Lower leg skin (tissue), 3 donors: ENCODE measurements at regions not wholly inside any gene's neighbourhood (a gene's known extent, or its start where the extent isn't known, plus 50 kb on each side); places are given as distances from the start of the nearest gene placed in this dataset.

Experiments
- POLR2A ChIP-seq, 2 donors: fragments of 450-650 bp; IDR thresholded peaks; one replicate each; pipeline ENCODE4 v1.6.1; 2016 to 2017; ENCODE audit warnings: antibody characterized with exemption in 2 of 2, mild to moderate bottlenecking in 1 of 2, moderate library complexity in 1 of 2
- TF ChIP-seq, protein P1 (sequence below), 3 donors: fragments of 450-650 bp; IDR thresholded peaks; one replicate each; pipeline ENCODE4 v1.5.1; 2016; ENCODE audit warnings: antibody characterized with exemption in 3 of 3, mild to moderate bottlenecking in 3 of 3, moderate library complexity in 2 of 3

DNA sequence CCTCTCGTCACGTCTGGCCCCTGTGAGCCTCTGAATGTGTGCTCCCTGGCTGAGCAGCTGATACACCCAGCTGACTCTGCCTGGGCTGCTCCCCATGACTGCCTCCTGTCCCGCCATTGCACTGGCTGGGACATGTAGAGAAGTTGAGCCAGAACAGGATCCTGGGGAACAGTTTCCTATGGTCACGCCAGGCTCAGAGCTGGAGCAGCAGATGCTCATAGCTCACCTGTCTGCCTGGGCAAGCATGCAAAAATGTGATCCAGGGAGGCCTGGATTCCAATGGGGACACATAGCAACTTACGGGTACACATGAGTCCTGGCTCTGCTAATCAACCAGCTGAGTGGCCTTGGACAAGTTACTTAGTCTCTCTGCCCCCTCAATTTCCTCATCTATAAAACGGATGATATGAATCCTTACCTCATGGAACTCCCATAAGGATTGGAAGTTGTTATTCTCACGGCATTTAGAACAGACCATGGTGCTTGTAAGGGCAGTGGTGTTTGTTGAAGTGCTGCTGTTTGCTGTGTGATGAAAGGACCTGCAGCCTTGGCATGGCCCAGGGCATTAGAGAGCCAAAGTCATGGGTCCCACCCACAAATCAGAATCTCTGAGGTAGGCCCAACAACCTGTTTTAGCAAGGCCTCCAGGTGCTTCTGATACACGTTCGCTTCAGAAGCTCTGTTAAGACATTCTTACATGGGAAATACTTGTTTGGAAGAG lies 150.3 kb upstream of the VANGL1 start:
- TF ChIP-seq, protein P1, sequence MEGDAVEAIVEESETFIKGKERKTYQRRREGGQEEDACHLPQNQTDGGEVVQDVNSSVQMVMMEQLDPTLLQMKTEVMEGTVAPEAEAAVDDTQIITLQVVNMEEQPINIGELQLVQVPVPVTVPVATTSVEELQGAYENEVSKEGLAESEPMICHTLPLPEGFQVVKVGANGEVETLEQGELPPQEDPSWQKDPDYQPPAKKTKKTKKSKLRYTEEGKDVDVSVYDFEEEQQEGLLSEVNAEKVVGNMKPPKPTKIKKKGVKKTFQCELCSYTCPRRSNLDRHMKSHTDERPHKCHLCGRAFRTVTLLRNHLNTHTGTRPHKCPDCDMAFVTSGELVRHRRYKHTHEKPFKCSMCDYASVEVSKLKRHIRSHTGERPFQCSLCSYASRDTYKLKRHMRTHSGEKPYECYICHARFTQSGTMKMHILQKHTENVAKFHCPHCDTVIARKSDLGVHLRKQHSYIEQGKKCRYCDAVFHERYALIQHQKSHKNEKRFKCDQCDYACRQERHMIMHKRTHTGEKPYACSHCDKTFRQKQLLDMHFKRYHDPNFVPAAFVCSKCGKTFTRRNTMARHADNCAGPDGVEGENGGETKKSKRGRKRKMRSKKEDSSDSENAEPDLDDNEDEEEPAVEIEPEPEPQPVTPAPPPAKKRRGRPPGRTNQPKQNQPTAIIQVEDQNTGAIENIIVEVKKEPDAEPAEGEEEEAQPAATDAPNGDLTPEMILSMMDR (IDR thresholded peaks at IDR 0.05), result no peak
- no peak for TF ChIP-seq POLR2A (IDR thresholded peaks at IDR 0.05)
